ENCODE measurements at regions not wholly inside any gene's neighbourhood (a gene's known extent, or its start where the extent isn't known, plus 50 kb on each side); places are given as distances from the start of the nearest gene placed in this dataset.

DNA sequence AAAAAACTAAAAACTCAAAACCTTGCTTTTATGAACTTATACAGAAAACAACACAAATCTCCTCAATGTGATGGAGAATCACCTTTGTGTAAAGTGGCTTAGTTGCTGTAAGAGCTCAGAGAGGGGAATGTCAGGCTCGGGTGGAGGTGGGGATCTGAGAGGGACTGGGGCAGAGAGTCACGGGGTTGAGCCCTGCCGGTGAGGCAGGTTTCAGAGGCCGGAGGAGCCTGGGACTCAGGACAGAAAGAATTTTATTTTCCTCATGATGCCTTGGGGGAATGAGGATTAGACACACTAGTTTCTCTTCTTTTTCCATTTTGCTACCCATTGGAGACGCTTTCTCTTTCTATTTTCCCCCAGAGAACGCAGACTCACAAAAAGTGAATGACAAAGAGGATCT, 252.3 kb upstream of the FOXQ1 start:
- TF ChIP-seq, protein P1, sequence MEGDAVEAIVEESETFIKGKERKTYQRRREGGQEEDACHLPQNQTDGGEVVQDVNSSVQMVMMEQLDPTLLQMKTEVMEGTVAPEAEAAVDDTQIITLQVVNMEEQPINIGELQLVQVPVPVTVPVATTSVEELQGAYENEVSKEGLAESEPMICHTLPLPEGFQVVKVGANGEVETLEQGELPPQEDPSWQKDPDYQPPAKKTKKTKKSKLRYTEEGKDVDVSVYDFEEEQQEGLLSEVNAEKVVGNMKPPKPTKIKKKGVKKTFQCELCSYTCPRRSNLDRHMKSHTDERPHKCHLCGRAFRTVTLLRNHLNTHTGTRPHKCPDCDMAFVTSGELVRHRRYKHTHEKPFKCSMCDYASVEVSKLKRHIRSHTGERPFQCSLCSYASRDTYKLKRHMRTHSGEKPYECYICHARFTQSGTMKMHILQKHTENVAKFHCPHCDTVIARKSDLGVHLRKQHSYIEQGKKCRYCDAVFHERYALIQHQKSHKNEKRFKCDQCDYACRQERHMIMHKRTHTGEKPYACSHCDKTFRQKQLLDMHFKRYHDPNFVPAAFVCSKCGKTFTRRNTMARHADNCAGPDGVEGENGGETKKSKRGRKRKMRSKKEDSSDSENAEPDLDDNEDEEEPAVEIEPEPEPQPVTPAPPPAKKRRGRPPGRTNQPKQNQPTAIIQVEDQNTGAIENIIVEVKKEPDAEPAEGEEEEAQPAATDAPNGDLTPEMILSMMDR (IDR thresholded peaks at IDR 0.05; ENCODE audit: insufficient read depth, low read length), result no peak
- TF ChIP-seq SPI1 (IDR thresholded peaks at IDR 0.05; ENCODE audit: borderline replicate concordance, low read depth) (no peak), POLR2AphosphoS5 (IDR thresholded peaks at IDR 0.05; ENCODE audit: low read depth) (no peak)

All from HL-60 (cell line).